HG03521 (cell line): ENCODE measurements at regions not wholly inside any gene's neighbourhood (a gene's known extent, or its start where the extent isn't known, plus 50 kb on each side); places are given as distances from the start of the nearest gene placed in this dataset.
A peak's percentile ranks its signal among the peaks of the same experiment; 100 is the strongest.
"Not testable (repeated sequence)": the region's sequence is repeated elsewhere in the genome, so short reads cannot be mapped to it uniquely, and the experiment has no call there.

Experiments used
- ATAC-seq: cut with Tn5 transposase; IDR thresholded peaks from one replicate; pipeline ENCODE4 v1.9.1; 2021; ENCODE audit warnings: mild to moderate bottlenecking, moderate library complexity; ENCODE audit not compliant: unreplicated experiment

DNA sequence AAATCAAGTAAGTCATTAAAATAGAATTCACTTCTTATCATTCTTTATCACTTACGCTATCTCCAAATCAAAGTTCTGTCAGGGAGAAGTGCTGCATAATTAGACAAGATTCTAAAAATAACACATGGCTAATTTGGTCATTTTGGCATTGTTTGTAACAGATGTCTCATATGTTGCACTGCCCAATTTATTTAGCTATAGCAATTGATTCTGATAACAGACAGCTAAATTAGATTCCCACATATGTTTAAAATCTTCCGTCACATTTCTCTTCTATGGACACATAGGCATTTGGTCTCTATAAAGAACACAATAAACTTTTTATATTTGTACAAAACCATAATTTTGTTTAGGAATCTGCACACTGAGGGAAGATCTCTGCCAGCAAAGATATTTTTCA, 644.5 kb upstream of the VRK2 start:
- ATAC-seq = no peak

DNA sequence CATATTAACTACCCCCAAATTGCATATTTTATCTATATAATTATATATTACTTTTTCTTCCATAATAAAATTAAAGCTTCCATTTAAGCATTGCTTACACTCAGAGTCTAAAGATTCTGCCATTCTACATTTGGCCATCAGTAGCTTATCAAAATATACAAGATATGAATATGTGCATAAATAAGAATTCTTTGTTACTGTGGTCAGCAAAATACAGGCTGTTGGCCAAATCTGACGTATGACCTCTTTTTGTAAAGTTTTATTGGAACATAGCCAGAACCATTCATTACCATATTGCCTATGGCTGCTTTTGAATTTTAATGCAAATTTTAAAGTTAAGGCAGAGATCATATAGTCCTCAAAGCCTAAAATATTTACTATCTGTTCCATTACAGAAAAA, 643.9 kb upstream of the VRK2 start:
- no peak for ATAC-seq

DNA sequence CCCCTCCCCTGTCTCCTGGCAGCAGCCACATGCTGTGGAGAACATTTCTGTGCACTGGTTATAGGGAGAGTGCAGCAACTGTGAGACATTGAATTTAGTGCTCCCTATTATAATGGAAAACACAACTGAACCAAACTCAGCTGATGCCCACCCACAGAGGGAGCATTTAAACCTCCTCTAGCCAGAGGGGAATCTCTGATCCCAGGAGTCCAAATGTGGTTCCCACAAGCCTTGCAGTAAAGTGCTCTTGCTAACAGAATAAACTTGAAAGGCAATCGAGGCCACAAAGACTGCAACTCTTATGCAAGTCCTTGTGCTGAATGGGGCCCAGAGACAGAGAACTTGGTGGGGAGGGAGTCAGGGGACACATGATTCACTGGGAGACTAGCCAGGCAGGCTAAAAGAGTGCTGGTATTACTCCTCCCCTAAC, 638.8 kb upstream of the VRK2 start:
- ATAC-seq = no peak

DNA sequence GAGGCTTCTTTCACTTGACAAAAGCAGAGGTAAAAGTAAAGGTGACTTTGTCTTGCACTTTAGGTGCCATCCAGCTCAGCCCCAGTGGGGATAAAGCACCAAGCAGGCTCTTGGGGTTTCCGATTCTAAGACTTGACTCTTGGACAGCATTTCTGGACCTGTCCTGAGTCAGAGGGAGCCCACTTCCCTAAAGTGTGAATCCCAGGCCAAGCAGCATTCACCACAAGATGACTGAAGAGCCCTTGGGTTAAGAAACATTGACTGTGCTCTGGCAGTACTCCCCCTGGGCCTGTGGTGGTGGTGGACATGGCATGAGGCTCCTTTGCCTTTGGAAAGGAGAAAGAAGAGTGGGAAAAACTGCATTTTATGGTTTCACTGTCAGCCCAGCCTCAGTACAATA, 638.0 kb upstream of the VRK2 start:
- ATAC-seq = no peak

DNA sequence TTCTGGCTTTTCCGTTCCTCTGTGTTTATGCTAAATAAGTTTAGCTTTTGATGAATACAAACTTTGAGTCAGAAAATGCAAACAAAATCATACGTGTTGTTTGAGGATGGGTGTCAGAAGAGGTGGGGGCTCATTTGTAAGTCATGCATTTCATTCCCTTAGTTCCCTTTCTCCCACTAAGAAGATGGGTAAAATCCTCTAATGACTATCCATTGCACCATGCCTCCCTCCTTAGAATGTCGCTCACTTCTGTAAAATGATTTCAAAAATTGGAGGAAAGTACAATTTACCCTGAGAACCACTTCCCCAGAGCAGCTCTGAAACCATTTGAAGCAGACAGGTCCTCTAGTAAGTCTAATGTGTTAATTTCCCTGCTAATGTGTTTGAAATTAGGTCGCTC, 629.6 kb upstream of the VRK2 start:
- ATAC-seq = no peak

DNA sequence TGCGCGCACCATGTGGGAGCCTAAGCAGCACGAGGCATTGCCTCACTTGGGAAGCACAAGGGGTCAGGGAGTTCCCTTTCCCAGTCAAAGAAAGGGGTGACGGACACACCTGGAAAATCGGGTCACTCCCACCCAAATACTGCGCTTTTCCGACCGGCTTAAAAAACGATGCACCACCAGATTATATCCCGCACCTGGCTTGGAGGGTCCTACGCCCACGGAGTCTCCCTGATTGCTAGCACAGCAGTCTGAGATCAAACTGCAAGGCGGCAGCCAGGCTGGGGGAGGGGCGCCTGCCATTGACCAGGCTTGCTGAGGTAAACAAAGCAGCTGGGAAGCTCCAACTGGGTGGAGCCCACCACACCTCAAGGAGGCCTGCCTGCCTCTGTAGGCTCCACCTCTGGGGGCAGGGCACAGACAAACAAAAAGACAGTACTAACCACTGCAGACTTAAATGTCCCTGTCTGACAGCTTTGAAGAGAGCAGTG, 627.7 kb upstream of the VRK2 start:
- not testable (repeated sequence) for ATAC-seq

DNA sequence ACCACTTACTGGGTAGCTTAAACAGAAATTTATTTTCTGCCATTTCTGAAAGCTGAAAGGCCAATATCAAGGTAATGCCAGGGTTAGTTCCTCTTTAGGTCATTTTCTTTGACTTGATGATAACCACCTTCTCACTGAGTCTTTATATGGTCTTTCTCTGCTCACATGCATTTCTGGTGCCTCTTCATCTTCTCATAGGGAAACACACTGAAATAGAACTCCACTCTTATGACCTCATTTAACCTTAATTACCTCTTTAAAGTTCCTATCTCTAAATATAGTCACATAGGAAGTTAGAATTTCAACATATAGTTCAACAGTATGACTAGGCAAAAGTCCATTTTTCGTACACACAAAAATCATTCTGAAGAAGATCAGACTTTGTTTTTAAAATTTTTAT, 616.8 kb upstream of the VRK2 start:
- ATAC-seq = no peak

DNA sequence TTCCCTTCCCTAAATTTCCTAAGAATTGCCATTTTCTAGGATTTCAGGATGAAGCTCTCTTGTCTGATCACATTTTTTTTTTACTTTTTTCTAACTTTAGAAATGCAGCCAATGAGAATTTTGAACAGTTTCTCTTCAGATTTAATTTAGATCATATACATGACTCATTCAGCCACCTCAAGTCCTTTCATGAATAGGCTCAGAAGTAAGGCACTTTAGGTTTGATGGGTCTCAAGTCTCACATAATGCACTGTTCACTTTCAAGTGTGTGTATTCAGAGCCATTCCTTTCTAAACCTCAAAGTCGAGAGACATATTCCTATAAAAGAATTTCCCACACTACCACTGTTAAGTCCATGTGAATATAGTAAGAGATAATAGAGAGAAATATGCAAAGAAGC, 614.1 kb upstream of the VRK2 start:
- no peak for ATAC-seq

DNA sequence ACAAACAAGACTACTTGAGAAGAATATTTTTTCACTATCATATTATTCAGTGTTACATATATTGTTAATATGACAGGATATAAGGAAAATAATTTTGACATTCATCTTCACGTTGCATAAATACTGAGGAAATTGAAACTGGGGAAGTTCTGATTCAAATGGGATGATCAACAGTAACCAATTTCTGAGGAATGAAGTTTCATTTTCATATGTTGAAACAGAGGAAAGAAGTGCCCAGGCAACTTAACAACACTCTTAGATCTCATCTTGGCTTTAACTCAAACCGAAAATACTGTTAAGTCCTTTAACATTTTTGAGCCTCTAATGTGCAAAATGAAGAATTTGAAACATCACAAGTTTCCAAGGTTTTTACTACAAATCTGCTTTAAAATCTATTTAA, 612.2 kb upstream of the VRK2 start:
- no peak for ATAC-seq

DNA sequence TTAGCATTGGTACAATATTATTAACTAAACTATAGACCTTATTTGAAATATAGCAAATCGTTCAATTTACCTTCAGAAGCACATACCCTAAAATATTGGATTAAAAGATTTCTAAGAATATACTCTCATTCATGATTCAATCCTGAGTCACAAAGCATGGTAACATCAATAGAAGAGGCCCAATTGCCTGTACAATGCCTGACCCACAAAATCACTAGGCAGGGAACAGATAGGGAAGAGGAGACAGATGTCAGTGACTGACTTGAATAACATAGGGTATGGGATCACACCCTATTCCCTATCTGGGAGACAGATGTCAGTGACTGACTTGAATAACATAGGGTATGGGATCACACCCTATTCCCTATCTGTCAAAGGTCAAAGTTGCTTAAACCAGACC, 611.6 kb upstream of the VRK2 start:
- ATAC-seq = no peak

DNA sequence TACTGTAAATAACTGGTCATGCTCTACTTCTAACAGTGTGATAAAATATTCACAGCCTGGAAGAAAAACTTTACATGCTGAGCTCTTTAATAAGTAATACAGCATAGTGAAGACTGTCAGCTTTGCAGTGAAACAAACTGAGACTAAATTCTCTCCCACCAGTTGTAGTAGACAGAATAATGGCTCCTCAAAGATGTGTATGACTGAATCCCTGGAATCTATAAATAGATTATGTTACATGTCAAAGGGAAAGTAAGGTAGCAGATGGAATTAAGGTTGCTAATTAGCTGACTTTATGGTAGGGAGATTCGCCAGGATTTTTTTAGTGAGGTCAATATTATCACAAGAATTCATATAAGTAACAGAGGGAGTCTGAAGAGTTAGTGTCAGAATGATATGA, 609.5 kb upstream of the VRK2 start:
- ATAC-seq = no peak

DNA sequence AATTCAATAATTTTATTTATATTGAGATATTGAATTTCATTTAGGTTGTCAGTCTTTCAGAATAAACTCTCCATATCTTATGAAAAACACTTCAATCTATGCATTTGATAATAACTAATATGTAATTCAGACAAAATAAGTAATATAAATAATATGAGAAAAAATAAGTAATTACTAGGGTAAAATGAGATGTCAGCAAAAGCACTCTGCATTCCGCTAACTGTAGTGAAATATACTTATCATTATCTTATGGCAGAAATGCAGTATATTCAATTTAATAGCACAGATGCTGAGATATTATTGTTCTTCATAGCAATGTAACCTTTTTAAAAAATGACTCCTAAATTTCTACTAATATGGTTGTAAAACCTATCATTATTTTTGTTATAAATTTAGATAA, 606.2 kb upstream of the VRK2 start:
- no peak for ATAC-seq

DNA sequence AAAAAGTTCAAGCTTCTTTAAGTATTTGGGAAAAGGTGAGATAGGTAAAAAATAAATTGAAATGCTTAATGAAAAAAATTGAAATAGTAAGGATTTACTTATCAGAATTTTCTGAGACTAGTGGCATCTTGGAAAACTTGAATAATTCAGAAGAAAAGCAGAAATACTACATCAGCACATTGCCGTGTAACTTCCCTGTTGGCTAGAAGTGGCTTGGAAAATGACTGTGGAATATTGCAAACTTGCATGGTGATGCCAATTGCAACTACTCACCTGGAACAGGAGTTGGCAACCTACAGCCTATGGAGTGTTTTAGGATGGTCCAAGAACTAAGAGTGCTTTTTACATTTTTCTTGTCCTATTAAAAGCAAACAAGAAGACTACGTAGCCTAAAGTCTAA, 603.5 kb upstream of the VRK2 start:
- ATAC-seq = no peak

DNA sequence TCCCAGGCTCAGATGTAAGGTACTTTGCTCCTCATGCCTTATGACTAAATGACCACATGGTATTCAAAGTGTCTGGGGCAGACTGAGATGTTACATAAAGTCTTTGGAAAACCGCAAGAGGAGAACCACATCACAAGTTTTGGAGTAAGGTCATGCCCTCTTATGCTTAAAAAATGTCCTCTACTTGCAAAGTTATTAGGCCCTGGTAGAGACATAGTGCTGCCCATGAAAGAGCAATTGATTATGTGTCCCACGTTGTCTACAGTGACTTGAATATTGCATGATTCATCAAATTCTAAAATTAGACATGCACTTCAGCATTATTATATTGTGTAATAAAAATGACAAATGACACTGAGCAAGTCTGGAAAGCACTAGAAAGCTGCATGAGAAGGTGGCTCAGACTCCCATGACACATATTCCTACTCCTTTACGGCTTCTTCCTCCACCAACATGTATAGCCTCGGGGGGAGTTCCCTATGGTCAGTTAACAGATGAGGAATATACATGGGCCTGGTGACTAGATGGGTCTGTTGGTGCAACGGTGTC, 602.6 kb upstream of the VRK2 start:
- ATAC-seq = no peak

DNA sequence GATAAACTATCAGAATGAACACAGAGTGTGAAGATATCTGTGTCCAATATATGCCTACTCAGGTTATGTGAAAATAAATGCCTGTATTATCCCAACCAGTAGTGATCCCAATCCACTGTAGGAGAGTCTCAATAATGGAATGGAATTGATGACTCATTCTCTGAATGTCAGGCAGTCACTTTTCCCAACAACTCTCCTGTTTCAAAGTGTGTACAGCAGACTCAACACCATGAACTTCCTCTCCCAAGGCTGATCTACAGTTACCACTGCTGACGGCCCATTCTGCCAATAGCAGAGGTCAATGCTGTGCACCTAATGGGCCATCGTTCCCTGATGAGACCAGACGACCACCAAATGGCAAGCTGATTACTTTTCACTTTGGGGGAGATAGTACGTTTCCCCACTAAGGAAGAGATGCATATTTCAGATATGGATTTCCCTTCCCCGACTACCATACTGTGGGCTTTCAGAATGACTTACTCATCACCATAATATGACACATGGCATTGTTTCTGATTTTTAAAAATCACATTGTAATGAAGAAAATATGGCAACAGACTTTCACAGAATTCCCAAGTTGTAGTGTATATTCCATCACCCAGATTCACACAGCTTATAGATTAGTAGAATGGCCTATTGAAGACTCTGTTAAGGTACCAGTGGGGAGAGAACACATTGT, 601.7 kb upstream of the VRK2 start:
- ATAC-seq = no peak

DNA sequence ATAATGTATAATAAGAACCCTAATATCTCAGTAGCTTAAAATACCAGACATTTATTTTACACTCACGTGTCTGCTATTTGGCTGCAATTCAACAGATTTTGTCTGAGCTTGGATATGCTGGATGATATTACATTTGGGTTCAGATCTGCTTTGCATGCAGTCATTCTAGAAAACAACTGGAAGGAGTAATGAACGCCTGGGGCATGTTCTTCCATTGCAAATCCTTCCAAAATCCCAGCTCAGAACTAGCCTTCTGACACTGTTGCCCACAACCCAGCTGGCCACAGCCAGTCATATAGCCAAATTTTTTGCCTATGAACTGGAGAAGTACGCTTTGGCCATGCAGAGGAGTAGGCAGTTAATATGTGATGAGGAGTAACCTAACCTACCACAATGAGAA, 597.8 kb upstream of the VRK2 start:
- no peak for ATAC-seq

DNA sequence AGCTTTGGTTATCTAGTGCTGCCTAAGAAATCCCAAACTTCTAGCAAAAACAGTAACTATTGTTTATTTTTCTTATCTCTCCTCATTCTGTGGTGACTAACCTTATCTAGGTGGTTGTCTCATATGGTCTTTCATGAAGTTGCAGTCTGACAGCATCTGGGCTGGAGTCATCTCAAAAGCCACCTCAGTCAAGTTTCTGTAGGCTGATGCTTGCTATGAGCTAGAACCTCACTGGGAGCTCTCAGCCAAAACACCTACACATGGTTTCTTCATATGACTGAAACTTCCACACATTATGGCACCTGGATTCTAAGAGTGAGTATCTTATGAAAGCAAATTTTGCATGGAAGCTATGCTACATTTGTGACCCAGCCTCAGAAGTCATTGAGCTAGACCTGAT, 596.4 kb upstream of the VRK2 start:
- peak; percentile 87 for ATAC-seq

DNA sequence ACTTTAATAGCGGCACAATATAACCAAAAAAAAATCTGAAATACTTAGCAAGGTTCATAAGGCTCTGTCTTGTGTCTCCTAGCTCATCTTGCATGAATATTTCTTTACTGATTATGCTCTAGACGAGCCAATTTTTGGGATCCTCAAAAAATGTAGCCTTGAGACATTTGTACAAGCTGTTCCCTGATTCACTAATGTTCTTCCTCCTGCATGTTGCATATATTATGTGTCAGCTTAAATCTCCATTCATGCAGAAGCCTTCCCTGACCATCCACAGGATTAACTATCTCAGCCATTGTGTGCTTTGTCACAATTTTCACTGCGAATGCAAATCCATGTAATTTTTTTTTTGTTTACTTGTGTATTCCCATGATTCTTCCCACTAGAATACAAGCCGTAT, 594.0 kb upstream of the VRK2 start:
- ATAC-seq = no peak

DNA sequence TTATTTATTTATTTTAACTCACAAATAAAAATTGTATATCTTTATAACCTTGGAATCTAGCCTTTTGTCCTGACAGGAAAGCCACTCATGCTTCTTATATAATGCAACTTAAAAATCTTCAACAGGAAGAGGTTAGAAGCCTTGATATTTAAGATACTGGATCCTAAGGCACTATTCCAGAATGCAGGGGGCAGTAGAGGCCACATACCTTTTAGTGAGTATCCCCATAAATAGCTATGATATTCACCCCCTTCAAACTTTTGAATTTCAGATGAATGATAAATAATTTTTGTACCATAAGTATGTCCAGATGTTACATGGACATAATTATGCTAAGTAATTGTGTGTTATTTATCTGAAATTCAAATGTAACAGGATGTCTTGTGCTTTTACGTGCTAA, 592.7 kb upstream of the VRK2 start:
- ATAC-seq = no peak

DNA sequence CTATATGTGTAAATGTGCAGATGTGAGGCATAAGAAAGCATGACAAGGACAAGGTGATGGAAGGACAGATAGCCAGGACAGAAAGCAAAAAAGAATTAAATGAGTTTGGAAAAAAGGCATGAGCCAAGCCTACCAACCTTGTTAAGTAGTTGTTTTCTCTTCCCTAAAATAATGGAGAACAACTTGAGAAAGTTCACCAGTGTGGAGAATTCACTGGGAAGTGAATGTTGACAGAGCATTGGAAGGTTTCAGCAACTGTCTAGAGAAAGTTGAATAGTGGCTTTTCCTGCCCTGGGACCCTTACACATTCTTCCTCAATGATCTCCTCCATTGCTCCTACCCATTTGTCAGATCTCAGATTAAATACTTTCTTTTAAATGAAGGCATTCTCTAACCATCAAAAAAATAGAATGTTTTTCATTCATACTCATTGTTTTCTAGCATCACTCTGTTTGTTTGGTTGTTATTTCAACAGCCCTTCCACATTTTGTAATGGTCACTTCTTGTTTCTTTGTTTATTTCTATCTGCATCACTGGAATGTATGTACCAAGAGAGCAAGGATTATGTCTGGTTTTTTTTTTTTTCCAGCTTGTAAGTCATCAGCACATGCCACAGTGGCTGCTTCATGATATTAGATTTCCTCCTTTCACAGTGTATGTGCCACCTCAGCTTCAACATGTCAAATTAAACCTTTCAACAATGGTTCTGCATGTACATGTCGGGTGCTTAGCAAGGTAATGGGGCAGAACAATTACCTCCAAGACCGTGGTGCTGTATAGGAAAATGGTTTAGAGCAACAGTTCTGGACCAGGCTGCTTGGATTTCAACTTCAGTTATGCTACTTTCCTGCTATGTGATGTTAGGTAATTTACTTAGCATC, 586.0 kb upstream of the VRK2 start:
- no peak for ATAC-seq

DNA sequence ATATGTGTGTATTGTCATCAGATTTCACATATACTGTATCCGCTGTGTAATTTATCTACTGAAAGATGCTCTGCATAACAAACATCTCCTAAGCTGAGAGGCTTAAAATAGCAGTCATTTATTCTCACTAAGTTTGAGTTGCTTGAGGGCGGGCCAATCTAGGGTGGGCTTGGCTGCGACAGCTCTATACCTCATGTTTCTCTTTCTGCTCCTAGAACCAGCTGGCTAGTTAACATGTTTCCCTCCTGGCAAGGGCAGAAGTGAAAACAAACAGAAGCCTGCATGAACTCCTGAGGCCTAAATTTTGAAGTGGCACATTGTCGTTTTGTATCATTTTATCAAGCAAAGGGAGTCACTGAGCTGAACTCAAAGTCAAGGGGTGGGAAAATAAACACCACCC, 585.0 kb upstream of the VRK2 start:
- no peak for ATAC-seq

DNA sequence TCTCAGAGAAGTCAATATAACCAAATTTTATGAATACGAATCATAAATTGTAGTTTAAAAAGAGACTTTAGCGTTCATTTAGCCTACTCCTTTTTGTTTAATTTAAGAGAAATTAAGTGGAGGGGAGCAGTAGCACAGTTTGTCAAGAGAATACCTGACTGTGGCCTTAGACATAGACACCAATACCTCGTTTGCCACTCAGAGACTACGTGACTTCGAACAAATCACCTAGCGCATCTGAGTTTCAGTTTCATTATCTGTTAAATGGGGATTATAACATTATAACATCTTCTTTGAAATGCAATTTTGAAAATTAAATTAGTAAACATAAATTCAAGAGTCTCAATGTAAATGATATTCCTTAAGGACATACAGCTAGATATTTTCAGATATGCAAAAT, 581.5 kb upstream of the VRK2 start:
- no peak for ATAC-seq
